Panc1 (cell line): ENCODE measurements at regions not wholly inside any gene's neighbourhood (a gene's known extent, or its start where the extent isn't known, plus 50 kb on each side); places are given as distances from the start of the nearest gene placed in this dataset.

Source experiments
- ATAC-seq: fragments of 200-7000 bp; cut with Tn5 transposase; 2 replicates; pipeline ENCODE4 v1.9.1; 2020; ENCODE audit warnings: mild to moderate bottlenecking, moderate library complexity
- BruUV-seq: library from RNA; stranded (reverse); fragments of 400-500 nt; replicated peaks from 2 replicates; lab custom pipeline; 2021; lab: Mats Ljungman, UMichigan
- CTCF ChIA-PET: fragments of 300-600 bp; sonication (Branson Sonifier 250); formaldehyde crosslinking; loops from one replicate; lab custom pipeline; 2022; ENCODE audit warnings: antibody characterized with exemption; lab: Charles Lee
- POLR2A ChIA-PET: fragments of 300-600 bp; sonication (Branson Sonifier 250); formaldehyde crosslinking; loops from one replicate; lab custom pipeline; 2022; ENCODE audit warnings: antibody characterized with exemption; lab: Charles Lee
- DNase-seq: peaks from one replicate; pipeline ENCODE4 v3.0.0-alpha.2; 2010; ENCODE audit warnings: low read depth, low spot score
- H3K27ac ChIP-seq: 2 replicates; pipeline ENCODE4 v1.5.1; 2011; ENCODE audit warnings: mild to moderate bottlenecking, low read length, inconsistent platforms
- H3K27me3 ChIP-seq: fragments of 200-500 bp; sonication (Bioruptor generic); 2 replicates; pipeline ENCODE4 v1.6.0; 2014; ENCODE audit warnings: low read length, inconsistent platforms; ENCODE audit not compliant: control insufficient read depth, insufficient read depth
- H3K36me3 ChIP-seq: fragments of 200-500 bp; sonication (Bioruptor generic); 2 replicates; pipeline ENCODE4 v1.5.1; 2014; ENCODE audit warnings: inconsistent platforms, mild to moderate bottlenecking, low read length, moderate library complexity; ENCODE audit not compliant: control insufficient read depth, insufficient read depth
- H3K4me1 ChIP-seq: 2 replicates; pipeline ENCODE4 v1.5.1; 2011; ENCODE audit warnings: inconsistent platforms, mild to moderate bottlenecking, low read length, moderate library complexity; ENCODE audit not compliant: control insufficient read depth, insufficient read depth
- H3K4me3 ChIP-seq, 2 experiments: 2 replicates each; pipeline ENCODE4 v1.5.1; 2011 to 2012; ENCODE audit warnings: low read depth in 2 of 2, low read length in 2 of 2, mild to moderate bottlenecking in 2 of 2, inconsistent platforms in 1 of 2, moderate library complexity in 1 of 2
- H3K9me3 ChIP-seq: fragments of 200-500 bp; sonication (Bioruptor generic); 2 replicates; pipeline ENCODE4 v1.5.1; 2014; ENCODE audit warnings: low read depth, mild to moderate bottlenecking, inconsistent platforms, low read length, moderate library complexity; ENCODE audit not compliant: control insufficient read depth, insufficient read depth
- POLR2AphosphoS5 ChIP-seq: IDR thresholded peaks from 2 replicates; pipeline ENCODE4 v1.6.1; 2012; ENCODE audit warnings: mild to moderate bottlenecking, low read depth, low read length, moderate library complexity
- REST ChIP-seq, 2 experiments: IDR thresholded peaks; 2 replicates each; pipeline ENCODE4 v1.6.1; 2011 to 2012; ENCODE audit warnings: low read depth in 2 of 2, control low read depth in 1 of 2, low read length in 1 of 2, mild to moderate bottlenecking in 1 of 2, moderate library complexity in 1 of 2; ENCODE audit not compliant: insufficient read depth in 1 of 2
- SIN3A ChIP-seq: IDR thresholded peaks from 2 replicates; pipeline ENCODE4 v1.6.1; 2012; ENCODE audit warnings: low read depth, mild to moderate bottlenecking, low read length, moderate library complexity, borderline replicate concordance; ENCODE audit not compliant: insufficient read depth
- in situ Hi-C: cut with HindIII; loops from 2 replicates; pipeline ENCODE4 v1.10.0; 2016; ENCODE audit warnings: low sequenced_read_pairs, low pct_unique_long_range_greater_than_20kb
- intact Hi-C: fragments of 100-400 bp; cut with micrococcal nuclease; formaldehyde crosslinking; loops from one replicate; pipeline ENCODE4 v1.10.0; 2022; ENCODE audit not compliant: unreplicated experiment
- TF ChIP-seq, protein P1 (sequence below): fragments of 450-650 bp; IDR thresholded peaks from 2 replicates; pipeline ENCODE4 v1.5.1; 2017; ENCODE audit warnings: mild to moderate bottlenecking

- Histone ChIP-seq H3K4me3 (no peak overlapping the region), H3K27ac (no peak overlapping the region), H3K36me3 (no peaks in the 10 kb centered on the region), H3K27me3 (no peaks in the 10 kb centered on the region), H3K9me3 (no peaks in the 10 kb centered on the region), H3K4me1 (peaks cover 6% of the 10 kb centered on the region; the same call in 1 of the 2 replicates)
- CTCF ChIA-PET: no interaction called here
- ATAC-seq (no peak), DNase-seq (no peak)
- TF ChIP-seq, protein P1, sequence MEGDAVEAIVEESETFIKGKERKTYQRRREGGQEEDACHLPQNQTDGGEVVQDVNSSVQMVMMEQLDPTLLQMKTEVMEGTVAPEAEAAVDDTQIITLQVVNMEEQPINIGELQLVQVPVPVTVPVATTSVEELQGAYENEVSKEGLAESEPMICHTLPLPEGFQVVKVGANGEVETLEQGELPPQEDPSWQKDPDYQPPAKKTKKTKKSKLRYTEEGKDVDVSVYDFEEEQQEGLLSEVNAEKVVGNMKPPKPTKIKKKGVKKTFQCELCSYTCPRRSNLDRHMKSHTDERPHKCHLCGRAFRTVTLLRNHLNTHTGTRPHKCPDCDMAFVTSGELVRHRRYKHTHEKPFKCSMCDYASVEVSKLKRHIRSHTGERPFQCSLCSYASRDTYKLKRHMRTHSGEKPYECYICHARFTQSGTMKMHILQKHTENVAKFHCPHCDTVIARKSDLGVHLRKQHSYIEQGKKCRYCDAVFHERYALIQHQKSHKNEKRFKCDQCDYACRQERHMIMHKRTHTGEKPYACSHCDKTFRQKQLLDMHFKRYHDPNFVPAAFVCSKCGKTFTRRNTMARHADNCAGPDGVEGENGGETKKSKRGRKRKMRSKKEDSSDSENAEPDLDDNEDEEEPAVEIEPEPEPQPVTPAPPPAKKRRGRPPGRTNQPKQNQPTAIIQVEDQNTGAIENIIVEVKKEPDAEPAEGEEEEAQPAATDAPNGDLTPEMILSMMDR: no peak
- TF ChIP-seq POLR2AphosphoS5 (no peak), REST (IDR thresholded peaks at IDR 0.05; ENCODE audit: insufficient read depth in 1 of 2, low read depth in 2 of 2, low read length in 1 of 2) (no peak)
- in situ Hi-C loops (no loop called here), intact Hi-C loops (loop anchor here (5.0 kb wide), 1 partner anchor 392 kb away; no protein-coding TSS in a partner anchor)
- BruUV-seq: no TSS peak
- POLR2A ChIA-PET: no interaction called here
Measured at GRCh38 chr15:26084771-26085170, 221.6 kb upstream of the ATP10A start.

DNA sequence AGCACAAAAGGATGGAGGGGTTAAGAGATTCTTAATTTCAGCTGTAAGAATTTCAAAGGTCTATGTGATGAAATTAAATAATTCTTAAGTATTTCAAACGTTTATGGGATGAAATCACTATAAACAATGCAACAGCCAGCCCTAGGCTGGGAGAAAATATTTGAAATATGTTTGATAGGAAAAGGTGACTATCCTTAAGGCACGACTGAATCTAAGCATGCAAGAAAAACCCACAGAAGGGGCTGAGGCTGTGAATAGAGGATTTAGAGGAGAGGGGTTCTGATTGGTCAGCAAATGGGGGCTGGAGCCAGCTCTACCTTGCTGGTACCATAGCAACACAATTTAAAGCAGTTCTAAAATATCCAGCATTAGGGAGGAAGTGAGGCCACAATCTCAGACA lies 220.8 kb upstream of the ATP10A start:
- ChIA-PET POLR2A (no interaction called here), CTCF (no interaction called here)
- TF ChIP-seq, protein P1: no peak
- TF ChIP-seq REST (IDR thresholded peaks at IDR 0.05; ENCODE audit: insufficient read depth in 1 of 2, low read depth in 2 of 2, low read length in 1 of 2): no peak
- no peak for TF ChIP-seq SIN3A
- ATAC-seq: no peak
- H3K27ac ChIP-seq: no peak overlapping the region
- peaks cover 6% of the 10 kb centered on the region; the same call in 1 of the 2 replicates for H3K4me1 ChIP-seq
- no TSS peak for BruUV-seq
- intact Hi-C loops: loop anchor here (5.0 kb wide), 1 partner anchor 392 kb away; no protein-coding TSS in a partner anchor
- DNase-seq: no peak
- no peak overlapping the region for H3K4me3 ChIP-seq
- no peaks in the 10 kb centered on the region for H3K36me3 ChIP-seq
- in situ Hi-C loops: no loop called here
- no peaks in the 10 kb centered on the region for H3K27me3 ChIP-seq
- H3K9me3 ChIP-seq: no peaks in the 10 kb centered on the region
